Right renal pelvis (tissue), 4 donors: ENCODE measurements at regions not wholly inside any gene's neighbourhood (a gene's known extent, or its start where the extent isn't known, plus 50 kb on each side); places are given as distances from the start of the nearest gene placed in this dataset.
"Not testable (repeated sequence)": the region's sequence is repeated elsewhere in the genome, so short reads cannot be mapped to it uniquely, and the experiment has no call there.

ENCODE experiments used
- DNase-seq, 4 donors: peaks; one replicate each; pipeline ENCODE4 v3.0.0-alpha.2; 2013; ENCODE audit warnings: low read depth in 4 of 4, low spot score in 3 of 4, missing footprints in 1 of 4

DNA sequence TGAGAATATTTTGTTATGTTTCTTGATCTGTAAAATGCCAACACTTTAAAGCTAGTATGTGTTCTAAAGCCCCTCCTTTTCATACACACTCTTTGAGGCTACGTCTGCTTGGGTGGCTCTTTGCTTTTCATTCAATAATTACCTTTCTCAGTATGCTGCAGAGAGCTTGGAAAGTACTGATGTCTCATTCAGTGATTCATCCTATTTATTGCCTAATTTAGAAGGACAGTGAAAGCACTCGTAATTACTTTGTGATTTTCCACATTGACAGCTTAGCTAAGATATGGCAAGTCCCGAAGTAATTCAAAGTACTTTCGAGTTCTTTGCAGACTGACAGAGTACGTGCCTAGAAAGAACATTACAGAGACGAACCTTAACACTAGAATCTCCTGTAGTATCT is 57.2 kb downstream of the BMP15 start:
- no peak for DNase-seq

DNA sequence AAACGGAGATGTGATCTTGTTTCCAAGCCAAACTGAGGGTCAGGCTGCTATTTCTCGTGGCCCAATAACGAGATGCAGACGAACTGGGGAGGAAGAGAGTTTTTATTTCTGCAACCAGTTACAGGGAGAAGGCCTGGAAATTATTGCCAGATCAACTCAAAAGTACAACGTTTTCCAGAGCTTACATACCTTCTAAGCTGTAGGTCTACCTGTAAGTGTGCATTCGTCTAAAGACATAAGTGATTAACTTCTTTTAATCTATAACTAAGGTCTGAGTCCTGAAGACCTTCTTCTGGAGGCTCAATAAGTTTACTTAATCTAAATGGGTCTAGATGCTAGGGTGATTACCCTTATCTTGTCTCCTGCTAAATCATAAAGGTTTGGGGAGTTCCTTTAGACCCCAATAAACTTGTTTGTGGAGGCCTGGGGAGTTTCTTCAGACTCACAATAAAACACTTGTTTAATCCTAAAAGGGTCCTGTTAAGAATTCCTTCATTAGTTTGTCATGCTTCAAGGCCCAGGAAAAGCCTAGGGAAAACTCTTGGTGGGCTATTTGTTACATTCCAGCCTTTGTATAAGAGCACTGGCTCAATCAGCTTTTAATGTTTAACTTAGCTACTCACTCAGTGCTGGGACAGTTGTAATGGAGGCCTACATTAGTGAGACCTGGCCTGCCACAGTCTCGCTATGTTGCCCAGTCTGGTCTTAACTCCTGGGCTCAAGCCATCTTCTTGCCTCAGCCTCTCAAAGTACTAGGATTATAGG is 58.5 kb downstream of the BMP15 start:
- DNase-seq = peak in 1 of 4 donors; percentile 19

DNA sequence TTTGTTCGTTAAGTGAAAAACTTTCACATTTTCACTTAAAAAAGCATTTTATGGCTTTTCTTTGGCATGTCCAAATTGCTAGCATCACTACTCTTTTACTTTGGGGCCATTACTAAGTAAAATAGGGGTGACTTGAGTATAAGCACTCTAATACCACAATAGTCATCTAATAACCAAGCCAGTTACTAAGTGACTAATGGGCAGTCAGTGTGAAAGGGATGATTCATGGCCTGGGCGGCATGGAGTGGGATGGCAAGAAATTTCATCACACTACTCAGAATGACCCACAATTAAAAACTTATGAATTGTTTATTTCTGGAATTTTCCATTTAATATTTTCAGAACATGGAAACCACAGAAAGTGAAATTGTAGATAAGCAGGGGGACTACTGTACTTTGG is 60.9 kb downstream of the BMP15 start:
- DNase-seq = no peak

- DNase-seq = no peak
Observed at GRCh38 chrX:50973199-50973598, 62.7 kb downstream of the BMP15 start.

DNA sequence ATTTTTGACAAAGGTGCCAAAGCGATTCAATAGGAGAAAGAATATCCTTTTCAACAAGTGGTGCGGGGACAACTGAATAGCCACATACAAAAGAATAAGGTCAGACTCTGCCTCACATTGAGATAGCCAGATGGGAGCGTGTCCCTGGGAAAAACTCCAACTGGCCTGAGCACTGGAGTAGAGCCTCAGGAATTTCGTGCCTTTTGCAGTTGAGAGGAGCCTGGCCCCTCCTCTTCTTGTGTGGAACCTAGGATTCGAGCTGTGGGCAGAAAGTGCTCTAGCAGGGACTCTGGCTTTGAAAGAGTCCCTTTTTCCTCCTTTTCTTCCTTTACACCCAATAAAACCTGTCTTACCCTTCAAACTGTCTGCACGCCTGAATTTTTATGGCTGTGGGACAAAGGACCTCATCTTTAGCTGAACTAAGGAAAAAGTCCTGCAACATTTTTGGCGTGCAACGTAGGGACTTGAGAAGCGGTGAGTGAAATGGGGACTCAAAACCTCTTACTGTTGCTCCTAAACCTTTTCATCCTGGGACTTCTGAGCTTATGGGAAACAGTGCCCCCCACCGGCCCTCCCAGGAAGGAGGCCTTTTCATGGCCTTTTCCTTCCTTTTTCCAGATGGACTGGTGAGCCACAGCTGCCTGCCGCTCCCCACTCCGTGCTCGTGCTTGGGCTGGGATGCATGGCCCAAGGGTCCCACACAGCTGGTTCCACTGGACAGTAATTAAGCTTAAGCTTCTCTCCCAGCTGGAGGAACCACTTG is 68.6 kb downstream of the BMP15 start:
- no peak for DNase-seq

- DNase-seq = no peak
Observed at GRCh38 chrX:50980251-50980650, 69.7 kb downstream of the BMP15 start.

GRCh38 chrX:50988649-50989048 is 78.1 kb downstream of the BMP15 start:
- peak in 1 of 4 donors; percentile 21 for DNase-seq

DNA sequence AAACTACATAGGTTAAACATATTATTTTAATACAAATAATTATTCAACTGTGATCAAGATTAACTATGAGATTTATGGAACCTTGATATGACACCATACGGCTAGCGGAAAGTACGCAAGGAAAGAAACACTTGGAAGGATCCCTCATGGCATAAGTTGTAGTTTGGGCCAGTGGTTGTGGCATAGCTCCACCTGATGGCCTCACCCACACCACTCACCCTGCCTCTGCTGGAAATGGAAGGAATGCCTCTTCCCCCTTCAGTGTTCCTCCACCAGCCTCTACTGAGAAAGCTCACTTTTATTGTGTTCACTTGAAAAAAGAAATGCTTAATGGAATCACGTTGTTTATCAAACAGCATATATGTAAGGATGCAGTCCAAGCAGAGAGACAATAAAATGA is 86.4 kb downstream of the BMP15 start:
- DNase-seq = no peak

- not testable (repeated sequence) for DNase-seq
Observed at GRCh38 chrX:51000384-51000783, 89.8 kb downstream of the BMP15 start.

DNA sequence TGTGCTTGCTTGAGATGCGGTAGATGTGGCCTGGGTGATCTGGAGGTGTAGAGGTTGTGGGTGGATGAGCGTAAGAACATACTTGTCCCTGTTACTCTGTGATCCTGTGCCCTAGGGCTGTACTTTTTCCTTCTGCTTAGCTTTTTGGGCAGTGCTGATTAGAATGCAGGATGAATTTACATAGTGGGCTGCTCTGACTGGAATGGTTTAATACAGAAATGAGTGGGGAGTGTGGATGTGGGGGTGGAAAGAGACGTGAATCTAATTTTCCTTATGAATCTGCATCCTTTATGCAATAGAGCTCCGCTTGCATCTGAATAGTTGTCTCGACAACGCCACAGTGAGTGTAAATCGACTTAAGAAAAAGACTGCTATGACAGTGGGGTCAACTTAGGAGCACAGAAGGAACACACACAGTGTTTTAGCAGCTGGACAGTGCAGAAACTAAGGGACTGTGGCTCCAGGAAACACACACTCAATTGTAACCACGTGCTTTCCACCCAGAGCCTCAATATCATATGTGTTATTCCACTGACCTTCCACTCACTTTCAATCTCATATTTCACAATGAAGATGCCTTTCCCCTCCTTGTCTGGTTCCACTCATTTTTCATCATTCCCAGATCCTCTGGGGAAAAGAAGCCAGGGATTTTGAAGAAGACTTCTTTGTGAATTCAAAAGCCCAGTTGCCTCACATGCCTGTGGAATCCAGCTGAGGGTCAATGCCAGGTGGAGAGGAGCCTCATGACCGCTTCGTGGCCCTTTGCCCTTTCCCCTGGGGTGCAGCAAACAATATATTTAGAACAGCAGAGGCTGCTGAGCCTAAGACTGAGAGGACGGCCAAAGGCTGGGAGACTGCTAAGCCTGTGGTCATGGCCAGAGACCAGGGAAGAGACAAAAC is 91.4 kb downstream of the BMP15 start:
- not testable (repeated sequence) for DNase-seq

DNA sequence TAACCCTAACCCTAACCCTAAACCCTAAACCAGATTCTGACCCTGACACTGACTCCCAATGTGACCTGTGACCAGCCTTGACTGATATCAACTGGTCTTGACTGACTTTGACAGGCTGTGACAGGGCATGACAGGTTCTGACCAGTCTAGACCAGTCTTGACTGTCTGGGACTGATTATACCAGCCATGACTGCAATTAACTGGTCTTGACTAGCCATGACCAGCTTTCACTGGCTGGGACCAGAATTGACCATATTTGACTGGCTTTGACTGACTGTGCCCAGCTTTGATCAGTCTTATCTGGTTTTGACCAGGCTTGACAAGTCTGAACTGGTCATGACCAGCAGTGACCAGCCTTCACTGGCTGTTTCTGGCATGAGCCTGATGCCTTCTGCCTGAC is 95.5 kb downstream of the BMP15 start:
- DNase-seq = no peak

DNA sequence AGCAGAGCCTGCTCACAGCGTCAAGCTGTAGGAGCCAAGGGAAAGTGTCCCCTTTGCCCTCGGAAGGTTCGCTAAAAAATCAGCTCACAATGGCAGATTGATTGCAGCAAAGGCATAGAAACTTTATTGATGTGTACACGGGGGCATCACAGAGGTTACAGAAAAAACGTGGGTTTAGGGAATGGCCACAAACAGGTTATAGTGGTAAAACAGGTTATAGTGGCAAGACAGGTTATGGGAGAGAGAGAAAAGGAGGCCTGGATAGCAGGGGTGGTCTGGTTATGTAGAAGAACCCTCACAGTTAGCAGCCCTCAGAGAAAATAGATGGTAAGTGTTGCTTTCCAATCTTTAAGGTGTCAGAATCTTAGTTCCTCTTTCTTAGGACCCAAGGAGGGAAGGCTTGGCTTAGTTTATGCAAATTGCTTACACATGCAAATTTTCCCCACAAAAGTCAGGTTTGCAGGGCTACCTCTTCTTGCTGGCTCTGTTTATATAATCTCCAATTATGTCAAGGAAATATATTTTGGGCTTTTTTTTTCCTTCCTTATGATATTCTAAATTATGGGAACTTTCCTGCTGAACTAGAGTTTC is 113.7 kb downstream of the BMP15 start:
- no peak for DNase-seq

DNA sequence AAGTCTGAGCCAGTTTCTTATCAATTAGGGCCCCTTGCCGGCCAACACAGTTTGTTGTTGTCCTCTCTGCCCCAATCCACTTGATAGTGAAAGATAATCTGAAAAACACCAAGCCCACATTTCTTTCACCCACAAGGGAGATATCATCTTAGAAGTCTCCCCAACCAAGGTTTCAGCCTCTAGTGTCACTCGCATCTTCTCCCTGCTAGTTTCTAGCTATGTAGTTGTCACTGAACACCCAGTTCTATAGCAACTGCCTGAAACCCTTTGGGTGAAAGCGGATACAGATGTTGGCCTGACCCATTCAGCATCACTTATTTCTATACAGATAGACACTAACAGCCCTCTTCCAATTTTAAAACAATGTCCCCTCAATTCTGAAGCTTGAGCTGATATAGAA is 116.3 kb downstream of the BMP15 start:
- DNase-seq = no peak

DNA sequence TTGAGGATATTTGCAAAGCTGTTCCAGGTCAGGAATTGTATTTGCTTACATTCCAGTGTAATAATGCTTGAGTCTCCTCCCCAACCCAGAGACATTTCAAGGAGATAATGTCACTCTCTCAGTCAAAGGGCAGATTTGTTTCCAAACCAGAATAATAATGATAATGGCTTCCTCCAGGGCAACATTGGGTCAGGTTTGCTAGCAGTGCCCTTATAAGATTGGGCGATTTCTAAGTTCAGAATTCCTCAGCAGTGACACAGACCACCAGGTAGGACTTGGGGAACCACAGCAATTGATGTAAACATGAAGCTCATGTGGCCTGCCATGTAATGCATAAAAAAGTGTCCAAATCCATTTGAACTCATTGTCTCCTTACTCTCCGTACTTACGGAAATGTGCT is 125.2 kb downstream of the BMP15 start:
- no peak for DNase-seq

GRCh38 chrX:51047950-51048349 is 137.4 kb downstream of the BMP15 start:
- DNase-seq = no peak

- DNase-seq = no peak
Observed at GRCh38 chrX:51053741-51054140, 143.2 kb downstream of the BMP15 start.

DNA sequence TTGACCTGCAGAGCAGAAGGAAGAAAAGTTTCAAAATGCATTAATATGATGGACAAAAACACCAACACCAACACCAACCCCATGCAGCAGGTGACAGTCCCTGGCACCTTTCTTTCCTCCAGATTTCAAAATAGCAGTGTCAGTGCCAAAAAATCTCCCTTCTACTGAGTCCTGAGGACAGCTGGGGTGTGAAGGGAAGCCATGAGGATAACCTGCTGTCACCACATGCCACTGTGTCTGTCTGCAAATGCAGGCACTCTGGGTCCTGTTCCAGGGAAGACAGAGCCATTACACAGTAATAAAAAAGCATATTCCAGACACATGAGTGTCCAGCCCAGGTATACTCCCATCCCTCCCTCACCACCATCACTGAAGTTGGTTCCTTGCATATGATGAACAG is 187.5 kb downstream of the BMP15 start:
- no peak for DNase-seq

DNA sequence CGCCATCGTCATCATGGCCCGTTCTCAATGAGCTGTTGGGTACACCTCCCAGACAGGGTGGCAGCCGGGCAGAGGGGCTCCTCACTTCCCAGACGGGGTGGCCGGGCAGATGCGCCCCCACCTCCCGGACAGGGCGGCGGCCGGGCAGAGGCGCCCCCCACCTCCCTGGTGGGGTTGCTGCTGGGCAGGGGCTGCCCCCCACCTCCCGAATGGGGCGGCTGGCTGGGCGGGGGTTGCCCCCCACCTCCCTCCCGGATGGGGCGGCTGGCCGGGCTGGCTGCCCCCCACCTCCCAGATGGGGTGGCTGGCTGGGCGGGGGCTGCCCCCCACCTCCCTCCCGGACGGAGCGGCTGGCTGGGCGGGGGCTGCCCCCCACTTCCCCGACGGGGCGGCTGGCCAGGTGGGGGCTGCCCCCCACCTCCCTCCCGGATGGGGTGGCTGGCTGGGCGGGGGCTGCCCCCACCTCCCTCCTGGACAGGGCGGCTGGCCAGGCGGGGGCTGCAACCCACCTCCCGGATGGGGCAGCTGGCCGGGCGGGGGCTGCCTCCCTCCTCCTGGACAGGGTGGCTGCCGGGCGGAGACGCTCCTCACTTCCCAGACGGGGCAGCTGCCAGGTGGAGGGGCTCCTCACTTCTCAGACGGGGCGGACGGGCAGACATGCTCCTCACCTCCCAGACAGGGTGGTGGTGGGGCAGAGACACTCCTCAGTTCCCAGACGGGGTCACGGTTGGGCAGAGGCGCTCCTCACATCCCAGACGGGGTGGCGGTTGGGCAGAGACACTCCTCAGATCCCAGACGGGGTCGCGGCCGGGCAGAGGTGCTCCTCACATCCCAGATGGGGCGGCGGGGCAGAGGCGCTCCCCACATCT is 208.8 kb downstream of the BMP15 start:
- not testable (repeated sequence) for DNase-seq

GRCh38 chrX:51125743-51126142 is 206.9 kb upstream of the NUDT10 start:
- DNase-seq = not testable (repeated sequence)
